ENCODE measurements at regions not wholly inside any gene's neighbourhood (a gene's known extent, or its start where the extent isn't known, plus 50 kb on each side); places are given as distances from the start of the nearest gene placed in this dataset.

- TF ChIP-seq CTCF (conservative IDR thresholded peaks at IDR 0.05; ENCODE audit: low read depth, low read length) (no peak), EZH2 (IDR thresholded peaks at IDR 0.05; ENCODE audit: borderline replicate concordance, low read depth, low read length, poor library complexity, severe bottlenecking) (no peak)
Measured at GRCh38 chr3:161989012-161989411, 492.4 kb downstream of the OTOL1 start.

All from A673 (cell line).